ENCODE measurements at regions not wholly inside any gene's neighbourhood (a gene's known extent, or its start where the extent isn't known, plus 50 kb on each side); places are given as distances from the start of the nearest gene placed in this dataset.

DNA sequence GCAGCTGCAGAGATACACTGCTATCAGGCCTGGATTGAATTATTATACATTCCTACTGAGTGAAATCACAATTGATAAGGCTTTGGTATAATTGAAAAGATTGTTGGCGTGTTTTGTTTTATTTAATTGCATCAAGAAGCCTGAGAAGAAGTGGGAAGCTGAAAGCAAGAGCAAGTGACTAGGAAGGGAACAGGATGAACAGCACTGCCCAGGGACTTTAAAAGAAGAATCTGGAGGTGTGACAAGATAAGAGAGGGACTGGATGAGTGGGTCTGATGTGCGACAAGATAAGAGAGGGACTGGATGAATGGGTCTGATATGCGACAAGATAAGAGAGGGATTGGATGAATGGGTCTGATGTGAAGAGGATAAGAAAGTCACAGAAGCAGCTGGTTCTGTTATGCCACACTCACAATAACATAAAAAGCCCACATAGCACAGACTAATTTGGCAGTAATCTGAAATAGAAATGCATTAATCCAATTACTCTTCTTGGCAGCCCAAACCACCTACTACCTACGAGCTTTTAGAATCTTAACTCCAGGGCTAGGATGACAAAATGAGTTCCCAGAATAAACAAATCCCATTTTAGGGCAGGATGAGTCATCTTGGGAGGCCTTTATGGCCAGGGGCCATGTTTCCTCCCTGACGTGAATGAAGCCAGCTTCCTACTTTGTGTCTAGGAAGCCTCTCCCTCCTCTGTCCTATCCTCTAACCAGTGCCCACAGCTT lies 129.7 kb downstream of the DUSP10 start:
- intact Hi-C loops (cut with micrococcal nuclease; ENCODE audit: unreplicated experiment) = no loop called here
- no peak overlapping the region for H3K4me3 ChIP-seq (ENCODE audit: low read depth, low read length, poor library complexity, severe bottlenecking)
- H4K20me1 ChIP-seq (ENCODE audit: insufficient read depth, low read length) = no peaks in the 10 kb centered on the region
- no peak overlapping the region for H3K4me2 ChIP-seq (ENCODE audit: low read length)
- no peak overlapping the region for H2AFZ ChIP-seq (ENCODE audit: low read length)
- ChIA-PET POLR2A (no interaction called here), CTCF (ENCODE audit: unreplicated experiment) (no interaction called here)
- TF ChIP-seq EZH2phosphoT487 (IDR thresholded peaks at IDR 0.05; ENCODE audit: borderline replicate concordance, low read depth, low read length) = no peak
- TF ChIP-seq, protein P1, sequence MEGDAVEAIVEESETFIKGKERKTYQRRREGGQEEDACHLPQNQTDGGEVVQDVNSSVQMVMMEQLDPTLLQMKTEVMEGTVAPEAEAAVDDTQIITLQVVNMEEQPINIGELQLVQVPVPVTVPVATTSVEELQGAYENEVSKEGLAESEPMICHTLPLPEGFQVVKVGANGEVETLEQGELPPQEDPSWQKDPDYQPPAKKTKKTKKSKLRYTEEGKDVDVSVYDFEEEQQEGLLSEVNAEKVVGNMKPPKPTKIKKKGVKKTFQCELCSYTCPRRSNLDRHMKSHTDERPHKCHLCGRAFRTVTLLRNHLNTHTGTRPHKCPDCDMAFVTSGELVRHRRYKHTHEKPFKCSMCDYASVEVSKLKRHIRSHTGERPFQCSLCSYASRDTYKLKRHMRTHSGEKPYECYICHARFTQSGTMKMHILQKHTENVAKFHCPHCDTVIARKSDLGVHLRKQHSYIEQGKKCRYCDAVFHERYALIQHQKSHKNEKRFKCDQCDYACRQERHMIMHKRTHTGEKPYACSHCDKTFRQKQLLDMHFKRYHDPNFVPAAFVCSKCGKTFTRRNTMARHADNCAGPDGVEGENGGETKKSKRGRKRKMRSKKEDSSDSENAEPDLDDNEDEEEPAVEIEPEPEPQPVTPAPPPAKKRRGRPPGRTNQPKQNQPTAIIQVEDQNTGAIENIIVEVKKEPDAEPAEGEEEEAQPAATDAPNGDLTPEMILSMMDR (conservative IDR thresholded peaks at IDR 0.05; ENCODE audit: low read length) = no peak
- no peaks in the 10 kb centered on the region for H3K36me3 ChIP-seq (ENCODE audit: insufficient read depth, low read length)
- H3K79me2 ChIP-seq (ENCODE audit: insufficient read depth, low read depth, low read length) = no peaks in the 10 kb centered on the region
- no peak for DNase-seq (ENCODE audit: low spot score)
- no peaks in the 10 kb centered on the region for H3K9me3 ChIP-seq (ENCODE audit: low read length)
- H3K9me2 ChIP-seq (ENCODE audit: insufficient read depth, low read length) = no peaks in the 10 kb centered on the region
- no peaks in the 10 kb centered on the region for H3K4me1 ChIP-seq (ENCODE audit: insufficient read depth, low read length, poor library complexity, severe bottlenecking)
- BruUV-seq (replicated peaks) = no TSS peak
- H3K27ac ChIP-seq (ENCODE audit: low read depth, low read length, poor library complexity, severe bottlenecking) = no peak overlapping the region

DNA sequence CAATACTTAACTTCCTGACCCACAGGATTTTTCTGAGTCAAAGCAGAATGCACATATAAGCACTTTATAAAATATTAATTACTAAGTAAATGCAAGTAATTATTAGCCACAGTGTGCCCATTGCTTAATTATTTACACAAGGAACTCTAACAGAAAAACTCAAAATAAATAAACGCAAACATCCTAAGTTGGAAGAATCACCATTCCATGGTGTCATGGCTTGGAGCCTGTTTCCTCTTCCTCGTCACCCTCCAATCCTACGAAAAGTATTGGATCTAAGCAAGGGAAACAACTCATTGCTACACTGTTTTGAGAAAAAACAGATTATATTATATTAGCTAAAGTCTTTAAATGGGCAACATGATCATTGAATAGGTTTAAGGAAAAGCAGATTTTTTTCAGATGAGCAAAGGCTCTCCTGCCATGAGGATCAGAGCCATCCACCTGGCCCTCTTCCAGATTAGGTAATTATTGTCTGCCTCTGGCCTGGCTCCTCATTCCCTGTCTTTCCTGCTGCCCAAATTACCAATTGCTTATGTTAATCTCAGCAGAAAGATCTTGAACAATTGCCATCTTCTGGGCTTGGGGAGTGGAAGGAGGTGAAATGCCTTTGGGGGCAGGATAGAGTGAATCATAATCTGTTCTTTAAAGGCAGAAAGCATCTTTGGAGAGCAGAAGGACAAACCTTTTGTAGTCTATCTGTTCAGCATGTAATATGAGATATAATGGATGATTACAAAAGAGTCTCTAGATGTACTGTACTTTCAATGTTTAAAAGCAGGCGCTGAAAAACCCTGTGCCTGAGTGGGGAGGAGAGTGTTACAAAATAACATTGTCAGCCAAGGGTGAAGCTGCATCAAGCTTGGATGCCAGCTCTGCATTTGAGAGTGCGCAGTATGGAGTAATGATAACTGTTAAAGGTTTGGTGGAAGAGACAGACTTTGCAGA lies 121.2 kb downstream of the DUSP10 start:
- no peak for TF ChIP-seq EZH2phosphoT487 (IDR thresholded peaks at IDR 0.05; ENCODE audit: borderline replicate concordance, low read depth, low read length)
- TF ChIP-seq, protein P1 (conservative IDR thresholded peaks at IDR 0.05; ENCODE audit: low read length) = no peak
- no peak overlapping the region for H2AFZ ChIP-seq (ENCODE audit: low read length)
- H3K4me3 ChIP-seq (ENCODE audit: low read depth, low read length, poor library complexity, severe bottlenecking) = no peak overlapping the region
- no peaks in the 10 kb centered on the region for H4K20me1 ChIP-seq (ENCODE audit: insufficient read depth, low read length)
- no peaks in the 10 kb centered on the region for H3K9me3 ChIP-seq (ENCODE audit: low read length)
- no peaks in the 10 kb centered on the region for H3K79me2 ChIP-seq (ENCODE audit: insufficient read depth, low read depth, low read length)
- no peaks in the 10 kb centered on the region for H3K9me2 ChIP-seq (ENCODE audit: insufficient read depth, low read length)
- intact Hi-C loops (cut with micrococcal nuclease; ENCODE audit: unreplicated experiment) = no loop called here
- H3K4me1 ChIP-seq (ENCODE audit: insufficient read depth, low read length, poor library complexity, severe bottlenecking) = no peaks in the 10 kb centered on the region
- no peak overlapping the region for H3K4me2 ChIP-seq (ENCODE audit: low read length)
- no peak for DNase-seq (ENCODE audit: low spot score)
- no TSS peak for BruUV-seq (replicated peaks)
- H3K36me3 ChIP-seq (ENCODE audit: insufficient read depth, low read length) = no peaks in the 10 kb centered on the region
- H3K27ac ChIP-seq (ENCODE audit: low read depth, low read length, poor library complexity, severe bottlenecking) = no peak overlapping the region
- CTCF ChIA-PET (ENCODE audit: unreplicated experiment) = no interaction called here
- POLR2A ChIA-PET = interaction anchor here (1.0 kb wide), 1 partner anchor 56 kb away, joined by 3 read pairs; no protein-coding TSS in a partner anchor
